Endothelial cell of umbilical vein (primary cell): ENCODE measurements at regions not wholly inside any gene's neighbourhood (a gene's known extent, or its start where the extent isn't known, plus 50 kb on each side); places are given as distances from the start of the nearest gene placed in this dataset.

Source experiments
- CTCF ChIP-seq, 2 donors: IDR thresholded peaks; 1 replicate in 1 of 2; 2 replicates in 1 of 2; pipeline ENCODE4 v1.5.1; 2011; ENCODE audit warnings: low read length in 2 of 2, mild to moderate bottlenecking in 2 of 2, moderate library complexity in 2 of 2, control low read depth in 1 of 2, inconsistent platforms in 1 of 2, low read depth in 1 of 2; ENCODE audit not compliant: insufficient read depth in 1 of 2; ENCODE audit errors: extremely low read depth in 1 of 2
- EZH2 ChIP-seq: IDR thresholded peaks from 2 replicates; pipeline ENCODE4 v1.6.1; 2012; ENCODE audit warnings: borderline replicate concordance, low read depth, mild to moderate bottlenecking, moderate library complexity, low read length, inconsistent platforms; ENCODE audit not compliant: severe bottlenecking
- FOS ChIP-seq: IDR thresholded peaks from 2 replicates; pipeline ENCODE4 v1.6.1; 2011; ENCODE audit warnings: mild to moderate bottlenecking, low read length, moderate library complexity, borderline replicate concordance; ENCODE audit not compliant: insufficient read depth
- GATA2 ChIP-seq: IDR thresholded peaks from 2 replicates; pipeline ENCODE4 v1.7.0; 2011; ENCODE audit warnings: low read depth, mild to moderate bottlenecking, moderate library complexity, mixed read lengths, low read length; ENCODE audit not compliant: insufficient read length, insufficient read depth
- JUN ChIP-seq: IDR thresholded peaks from 2 replicates; pipeline ENCODE4 v1.6.1; 2011; ENCODE audit warnings: borderline replicate concordance, low read depth; ENCODE audit not compliant: insufficient read length, insufficient read depth
- MAX ChIP-seq: IDR thresholded peaks from 2 replicates; pipeline ENCODE4 v1.6.1; 2011; ENCODE audit not compliant: insufficient read depth, insufficient read length
- MYC ChIP-seq: IDR thresholded peaks from one replicate; pipeline ENCODE4 v1.6.1; 2011; ENCODE audit warnings: mild to moderate bottlenecking, low read depth, low read length
- POLR2A ChIP-seq: IDR thresholded peaks from 2 replicates; pipeline ENCODE4 v1.6.1; 2012; ENCODE audit warnings: low read depth, mild to moderate bottlenecking, control low read depth, low read length
- POLR2AphosphoS5 ChIP-seq: IDR thresholded peaks from 2 replicates; pipeline ENCODE4 v1.6.1; 2012; ENCODE audit warnings: low read depth, mild to moderate bottlenecking, control low read depth, low read length, moderate library complexity; ENCODE audit not compliant: insufficient read depth

GRCh38 chr15:46858150-46858549 is 859.2 kb upstream of the SEMA6D start:
- TF ChIP-seq EZH2 (no peak), POLR2AphosphoS5 (no peak), CTCF (IDR thresholded peaks at IDR 0.05; ENCODE audit: extremely low read depth in 1 of 2, insufficient read depth in 1 of 2, low read depth in 1 of 2, low read length in 2 of 2) (no peak), JUN (no peak), POLR2A (no peak), MAX (no peak), FOS (no peak), MYC (no peak), GATA2 (no peak)
